ENCODE measurements at regions not wholly inside any gene's neighbourhood (a gene's known extent, or its start where the extent isn't known, plus 50 kb on each side); places are given as distances from the start of the nearest gene placed in this dataset.

GRCh38 chr5:83848941-83849340 lies 128.3 kb upstream of the HAPLN1 start:
- TF ChIP-seq EZH2phosphoT487 (IDR thresholded peaks at IDR 0.05; ENCODE audit: insufficient read depth, low read depth) (no peak), EZH2 (IDR thresholded peaks at IDR 0.05; ENCODE audit: insufficient read depth, poor library complexity, severe bottlenecking) (no peak)

Measured in GM23248 (cell line).